GM12892 (cell line): ENCODE measurements at regions not wholly inside any gene's neighbourhood (a gene's known extent, or its start where the extent isn't known, plus 50 kb on each side); places are given as distances from the start of the nearest gene placed in this dataset.

Experiments
- POLR2A ChIP-seq: IDR thresholded peaks from 2 replicates; pipeline ENCODE4 v1.6.1; 2011; ENCODE audit warnings: low read depth, low read length, control low read depth
- POLR2AphosphoS5 ChIP-seq: IDR thresholded peaks from 2 replicates; pipeline ENCODE4 v1.6.1; 2011; ENCODE audit warnings: low read depth, low read length, control low read depth
- TAF1 ChIP-seq: IDR thresholded peaks from 2 replicates; pipeline ENCODE4 v1.6.1; 2011; ENCODE audit warnings: low read depth, mild to moderate bottlenecking, control low read depth, low read length, borderline replicate concordance

GRCh38 chr2:16192416-16193216 lies 252.3 kb downstream of the MYCN start:
- TF ChIP-seq TAF1 = no peak
- no peak for TF ChIP-seq POLR2A
- no peak for TF ChIP-seq POLR2AphosphoS5
